Heart left ventricle (tissue), 16 donors: ENCODE measurements at regions not wholly inside any gene's neighbourhood (a gene's known extent, or its start where the extent isn't known, plus 50 kb on each side); places are given as distances from the start of the nearest gene placed in this dataset.

Source experiments
- ATAC-seq, 4 donors: fragments of 200-7000 bp; cut with Tn5 transposase; one replicate each; pipeline ENCODE4 v1.9.1; 2020 to 2022; ENCODE audit warnings: moderate library complexity in 4 of 4, mild to moderate bottlenecking in 3 of 4, moderate number of reproducible peaks in 1 of 4
- DNase-seq, 5 donors: peaks; one replicate each; pipeline ENCODE4 v3.0.0-alpha.2; 2020
- H3K27ac ChIP-seq, 12 donors: fragments of 200-600 bp; sonication (generic) in 4 of 12; one replicate each; pipeline versions ENCODE4 v1.5.0 to v1.8.0; 2016 to 2022; ENCODE audit warnings: mild to moderate bottlenecking in 2 of 12
- H3K27me3 ChIP-seq, 9 donors: fragments of 200-600 bp; sonication (generic) in 2 of 9; one replicate each; pipeline versions ENCODE4 v1.5.1 to v1.8.0; 2016 to 2022; ENCODE audit warnings: mild to moderate bottlenecking in 3 of 9
- H3K36me3 ChIP-seq, 9 donors: fragments of 200-600 bp; sonication (generic) in 2 of 9; one replicate each; pipeline versions ENCODE4 v1.5.0 to v1.8.0; 2018 to 2022; ENCODE audit warnings: mild to moderate bottlenecking in 2 of 9
- H3K4me1 ChIP-seq, 12 donors: fragments of 200-600 bp; sonication (generic) in 4 of 12; one replicate each; pipeline versions ENCODE4 v1.5.0 to v1.8.0; 2016 to 2022; ENCODE audit warnings: mild to moderate bottlenecking in 3 of 12
- H3K4me3 ChIP-seq, 12 donors: fragments of 200-600 bp; sonication (generic) in 4 of 12; one replicate each; pipeline versions ENCODE4 v1.5.0 to v1.8.0; 2017 to 2022; ENCODE audit warnings: mild to moderate bottlenecking in 9 of 12, moderate library complexity in 4 of 12
- H3K9me3 ChIP-seq, 12 donors: fragments of 200-600 bp; sonication (generic) in 4 of 12; one replicate each; pipeline versions ENCODE4 v1.5.0 to v1.8.0; 2016 to 2022; ENCODE audit warnings: mild to moderate bottlenecking in 1 of 12
- CTCF ChIP-seq, 12 donors: fragments of 200-600 bp; sonication (generic) in 4 of 12; IDR thresholded peaks; one replicate each; pipeline versions ENCODE4 v1.5.0 to v1.8.0; 2018 to 2022; ENCODE audit warnings: antibody characterized with exemption in 12 of 12, mild to moderate bottlenecking in 5 of 12
- POLR2A ChIP-seq, 2 donors: fragments of 450-650 bp; IDR thresholded peaks; one replicate each; pipeline ENCODE4 v1.6.1; 2017; ENCODE audit warnings: antibody characterized with exemption in 2 of 2, mild to moderate bottlenecking in 2 of 2, moderate library complexity in 2 of 2
- WGBS, 4 donors: extraction: QIAGEN DNeasy Blood & Tissue Kit in 2 of 4; methylation state at CpG; one replicate each; pipeline versions ENCODE4 v1.1.5 to v1.1.7; 2013 to 2018; 5-methylcytosine and 5-hydroxymethylcytosine counted together
- intact Hi-C, 10 donors: fragments of 100-400 bp; cut with DNase I; formaldehyde crosslinking; loops; one replicate each; pipeline versions ENCODE4 v1.11.1 to v1.14.2; 2022
- donor health status: ischemic (EF 13 %, LVEDD 7.1; RV severe dilation, severe dysfunction).
- donor health status: healthy with polysubstance abuse.
- donor health status: DM: no; HTN: yes; CAD: no.
- donor health status: DM: no; HTN: no; CAD: no.
- donor health status: ischemic (EF 25% LVEDD 6.9; RV normal size, moderate dysfunction).
- donor health status: ischemic (EF 25% LVEDD 5.7; RV mildly dilated, moderate dysfunction).
- donor health status: healthy.
- donor health status: DM: yes; HTN: yes; CAD: no.
- donor health status: ischemic (EF 35%, LVEDD 5.7; RV mildly dilated, moderate dysfunction).
- donor health status: nonischemic (EF 11% LVEDD 7.7; RV severe dilation, severe dysfunction).
- donor health status: DM: yes; HTN: yes; CAD: no.
- donor health status: PGD.
- donor health status: ischemic (EF 29% LVEDD 5.4; RV normal size, mild dysfunction).
- donor health status: nonischemic (EF 23%, LVEDD 6.1; RV moderate dilation, normal function).

- WGBS, 4 donors, result 91 to 93% (median 92%) methylated on average over 36 of the region's 36 CpGs
Observed at GRCh38 chr4:16360694-16361262, 134.5 kb upstream of the TAPT1 start.

GRCh38 chr4:16353165-16353564, 126.9 kb upstream of the TAPT1 start:
- WGBS, 4 donors, result 80 to 85% (median 83%) methylated on average over 5 of the region's 5 CpGs
- ATAC-seq, result no peak
- intact Hi-C loops, result no loop called here
- Histone ChIP-seq H3K36me3 (no peaks in the 10 kb centered on the region), H3K27me3 (no peaks in the 10 kb centered on the region), H3K27ac (no peak overlapping the region), H3K4me1 (no peaks in the 10 kb centered on the region), H3K9me3 (no peaks in the 10 kb centered on the region), H3K4me3 (no peak overlapping the region)
- no peak for TF ChIP-seq POLR2A (IDR thresholded peaks at IDR 0.05)
- TF ChIP-seq CTCF (IDR thresholded peaks at IDR 0.05), result no peak
- DNase-seq, result no peak

More at GRCh38 chr4:16360694-16361262, 134.5 kb upstream of the TAPT1 start:
- H3K4me1 ChIP-seq, result no peaks in the 10 kb centered on the region
- no peak for ATAC-seq
- H3K4me3 ChIP-seq, result no peak overlapping the region
- no peak for TF ChIP-seq POLR2A (IDR thresholded peaks at IDR 0.05)
- TF ChIP-seq CTCF (IDR thresholded peaks at IDR 0.05), result no peak
- intact Hi-C loops, result no loop called here
- no peaks in the 10 kb centered on the region for H3K9me3 ChIP-seq
- H3K27ac ChIP-seq, result no peak overlapping the region
- no peaks in the 10 kb centered on the region for H3K27me3 ChIP-seq
- peak in 2 of 5 donors; percentile 17 to 37 for DNase-seq
- no peaks in the 10 kb centered on the region for H3K36me3 ChIP-seq

GRCh38 chr4:16351161-16351560, 124.9 kb upstream of the TAPT1 start:
- DNase-seq, result no peak
- Histone ChIP-seq H3K27me3 (no peaks in the 10 kb centered on the region), H3K27ac (no peak overlapping the region), H3K36me3 (no peaks in the 10 kb centered on the region), H3K4me1 (no peaks in the 10 kb centered on the region), H3K4me3 (no peak overlapping the region), H3K9me3 (no peaks in the 10 kb centered on the region)
- no peak for ATAC-seq
- TF ChIP-seq POLR2A (IDR thresholded peaks at IDR 0.05) (no peak), CTCF (IDR thresholded peaks at IDR 0.05) (no peak)
- 54 to 65% (median 59%) methylated on average over 8 of the region's 8 CpGs for WGBS, 4 donors
- intact Hi-C loops, result no loop called here

- no peak overlapping the region for H3K4me3 ChIP-seq
- no peaks in the 10 kb centered on the region for H3K36me3 ChIP-seq
- intact Hi-C loops, result no loop called here
- H3K4me1 ChIP-seq, result no peaks in the 10 kb centered on the region
- H3K27ac ChIP-seq, result no peak overlapping the region
- no peaks in the 10 kb centered on the region for H3K9me3 ChIP-seq
- 55 to 79% (median 59%) methylated on average over 1 of the region's 1 CpG for WGBS, 4 donors
- DNase-seq (no peak), ATAC-seq (no peak)
- TF ChIP-seq POLR2A (IDR thresholded peaks at IDR 0.05) (no peak), CTCF (IDR thresholded peaks at IDR 0.05) (no peak)
- no peaks in the 10 kb centered on the region for H3K27me3 ChIP-seq
Observed at GRCh38 chr4:16344853-16345252, 118.6 kb upstream of the TAPT1 start.
